ENCODE measurements at regions not wholly inside any gene's neighbourhood (a gene's known extent, or its start where the extent isn't known, plus 50 kb on each side); places are given as distances from the start of the nearest gene placed in this dataset.
A peak's percentile ranks its signal among the peaks of the same experiment; 100 is the strongest.

DNA sequence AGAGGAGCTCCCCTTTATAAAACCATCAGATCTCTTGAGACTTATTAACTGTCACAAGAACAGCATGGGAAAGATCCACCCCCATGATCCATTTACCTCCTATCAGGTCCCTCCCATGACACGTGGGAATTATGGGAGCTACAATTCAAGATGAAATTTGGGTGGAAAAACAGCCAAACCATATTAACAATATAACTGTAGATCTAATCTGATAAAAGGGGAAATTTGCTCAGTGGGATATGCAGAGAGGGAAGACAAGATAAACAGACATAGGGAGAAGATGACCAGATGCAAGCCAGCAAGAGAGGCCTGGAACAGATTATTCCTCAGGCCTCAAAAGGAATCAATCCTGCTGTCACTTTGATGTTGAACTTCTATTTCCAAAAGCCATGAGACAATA, 841.5 kb downstream of the LRRIQ3 start:
- Histone ChIP-seq H3K27me3 (ENCODE audit: insufficient read depth, low read length, poor library complexity) (no peaks in the 10 kb centered on the region), H3K36me3 (ENCODE audit: control insufficient read depth, insufficient read depth, low read length) (no peaks in the 10 kb centered on the region), H3K23ac (ENCODE audit: low read length) (no peak overlapping the region), H3K18ac (ENCODE audit: low read length) (no peak overlapping the region), H3K4me3 (ENCODE audit: low read length) (no peak overlapping the region), H3K27ac (ENCODE audit: low read depth, low read length) (no peak overlapping the region), H3K4me2 (ENCODE audit: low read length) (no peak overlapping the region), H3K9ac (ENCODE audit: low read length) (no peak overlapping the region), H2BK15ac (replicated peaks; ENCODE audit: low read depth) (no peak overlapping the region), H2BK5ac (ENCODE audit: low read length) (no peak overlapping the region), H3K4me1 (ENCODE audit: control insufficient read depth, low read depth, low read length) (no peaks in the 10 kb centered on the region), H3K79me1 (ENCODE audit: low read length) (no peaks in the 10 kb centered on the region), H2BK120ac (ENCODE audit: low read depth, low read length) (no peak overlapping the region), H3K4ac (ENCODE audit: low read depth, low read length) (no peak overlapping the region), H2AK5ac (ENCODE audit: low read length) (no peak overlapping the region), H4K8ac (ENCODE audit: low read depth, low read length) (no peak overlapping the region), H3K56ac (ENCODE audit: low read length) (no peak overlapping the region), H4K5ac (ENCODE audit: low read length) (no peak overlapping the region), H3K79me2 (ENCODE audit: control insufficient read depth, insufficient read depth, low read length) (no peaks in the 10 kb centered on the region)
- no CpG with 5 or more reads among the region's 1 CpG for WGBS (ENCODE audit: extremely low coverage, insufficient coverage, low lambda C conversion rate)
- DNase-seq = no peak

- no peaks in the 10 kb centered on the region for H3K27me3 ChIP-seq (ENCODE audit: insufficient read depth, low read length, poor library complexity)
- WGBS (ENCODE audit: extremely low coverage, insufficient coverage, low lambda C conversion rate) = no CpG with 5 or more reads among the region's 3 CpGs
- no peaks in the 10 kb centered on the region for H3K79me2 ChIP-seq (ENCODE audit: control insufficient read depth, insufficient read depth, low read length)
- DNase-seq = no peak
- H3K56ac ChIP-seq (ENCODE audit: low read length) = no peak overlapping the region
- no peak overlapping the region for H2BK5ac ChIP-seq (ENCODE audit: low read length)
- H2AK5ac ChIP-seq (ENCODE audit: low read length) = no peak overlapping the region
- H2BK120ac ChIP-seq (ENCODE audit: low read depth, low read length) = no peak overlapping the region
- H3K4me3 ChIP-seq (ENCODE audit: low read length) = no peak overlapping the region
- H3K27ac ChIP-seq (ENCODE audit: low read depth, low read length) = no peak overlapping the region
- no peak overlapping the region for H4K8ac ChIP-seq (ENCODE audit: low read depth, low read length)
- no peak overlapping the region for H3K9ac ChIP-seq (ENCODE audit: low read length)
- no peak overlapping the region for H2BK15ac ChIP-seq (replicated peaks; ENCODE audit: low read depth)
- H3K4ac ChIP-seq (ENCODE audit: low read depth, low read length) = no peak overlapping the region
- H4K5ac ChIP-seq (ENCODE audit: low read length) = no peak overlapping the region
- no peak overlapping the region for H3K18ac ChIP-seq (ENCODE audit: low read length)
- no peaks in the 10 kb centered on the region for H3K79me1 ChIP-seq (ENCODE audit: low read length)
- H3K4me2 ChIP-seq (ENCODE audit: low read length) = no peak overlapping the region
- no peaks in the 10 kb centered on the region for H3K4me1 ChIP-seq (ENCODE audit: control insufficient read depth, low read depth, low read length)
- no peaks in the 10 kb centered on the region for H3K36me3 ChIP-seq (ENCODE audit: control insufficient read depth, insufficient read depth, low read length)
- no peak overlapping the region for H3K23ac ChIP-seq (ENCODE audit: low read length)
These were observed 854.0 kb downstream of the LRRIQ3 start for GRCh38 chr1:73343947-73344346.

GRCh38 chr1:73333847-73334503, 864.0 kb downstream of the LRRIQ3 start:
- Histone ChIP-seq H2BK120ac (ENCODE audit: low read depth, low read length) (no peak overlapping the region), H3K9ac (ENCODE audit: low read length) (no peak overlapping the region), H2BK5ac (ENCODE audit: low read length) (no peak overlapping the region), H3K4me1 (ENCODE audit: control insufficient read depth, low read depth, low read length) (no peaks in the 10 kb centered on the region), H3K79me1 (ENCODE audit: low read length) (no peaks in the 10 kb centered on the region), H4K8ac (ENCODE audit: low read depth, low read length) (no peak overlapping the region), H3K23ac (ENCODE audit: low read length) (no peak overlapping the region), H3K79me2 (ENCODE audit: control insufficient read depth, insufficient read depth, low read length) (no peaks in the 10 kb centered on the region), H3K56ac (ENCODE audit: low read length) (no peak overlapping the region), H3K27me3 (ENCODE audit: insufficient read depth, low read length, poor library complexity) (no peaks in the 10 kb centered on the region), H3K4me2 (ENCODE audit: low read length) (no peak overlapping the region), H3K18ac (ENCODE audit: low read length) (no peak overlapping the region), H2AK5ac (ENCODE audit: low read length) (no peak overlapping the region), H2BK15ac (replicated peaks; ENCODE audit: low read depth) (no peak overlapping the region), H3K4ac (ENCODE audit: low read depth, low read length) (no peak overlapping the region), H4K5ac (ENCODE audit: low read length) (no peak overlapping the region), H3K4me3 (ENCODE audit: low read length) (no peak overlapping the region), H3K36me3 (ENCODE audit: control insufficient read depth, insufficient read depth, low read length) (no peaks in the 10 kb centered on the region), H3K27ac (ENCODE audit: low read depth, low read length) (no peak overlapping the region)
- no peak for DNase-seq
- no CpG with 5 or more reads among the region's 1 CpG for WGBS (ENCODE audit: extremely low coverage, insufficient coverage, low lambda C conversion rate)

DNA sequence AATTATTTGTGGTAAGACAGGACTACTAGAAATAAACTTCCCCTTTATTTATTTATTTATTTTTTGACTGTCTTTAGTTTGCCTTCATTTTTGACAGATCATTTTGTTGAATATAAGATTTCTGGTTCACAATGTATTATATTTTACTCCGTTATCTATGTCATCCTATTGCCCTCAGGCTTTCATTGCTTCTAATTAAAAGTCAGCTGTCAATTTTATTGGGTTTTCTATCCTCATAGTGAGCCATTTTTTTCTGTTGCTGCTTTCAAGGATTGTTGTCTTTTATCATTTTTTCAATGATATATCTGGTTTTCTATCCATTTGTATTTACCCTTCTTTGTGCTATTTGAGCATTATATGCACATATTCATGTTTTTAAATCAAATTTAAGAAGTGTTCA, 866.2 kb downstream of the LRRIQ3 start:
- no peak overlapping the region for H3K23ac ChIP-seq (ENCODE audit: low read length)
- peak; percentile 3 for DNase-seq
- no peaks in the 10 kb centered on the region for H3K4me1 ChIP-seq (ENCODE audit: control insufficient read depth, low read depth, low read length)
- H3K36me3 ChIP-seq (ENCODE audit: control insufficient read depth, insufficient read depth, low read length) = no peaks in the 10 kb centered on the region
- H4K5ac ChIP-seq (ENCODE audit: low read length) = no peak overlapping the region
- no peak overlapping the region for H3K4me3 ChIP-seq (ENCODE audit: low read length)
- H3K79me2 ChIP-seq (ENCODE audit: control insufficient read depth, insufficient read depth, low read length) = no peaks in the 10 kb centered on the region
- H3K18ac ChIP-seq (ENCODE audit: low read length) = no peak overlapping the region
- no peak overlapping the region for H2BK15ac ChIP-seq (replicated peaks; ENCODE audit: low read depth)
- no peak overlapping the region for H2AK5ac ChIP-seq (ENCODE audit: low read length)
- H2BK5ac ChIP-seq (ENCODE audit: low read length) = no peak overlapping the region
- no peak overlapping the region for H3K4ac ChIP-seq (ENCODE audit: low read depth, low read length)
- H3K27me3 ChIP-seq (ENCODE audit: insufficient read depth, low read length, poor library complexity) = no peaks in the 10 kb centered on the region
- no CpG with 5 or more reads among the region's 1 CpG for whole genome bisulfite sequencing (ENCODE audit: extremely low coverage, insufficient coverage, low lambda C conversion rate)
- H3K9ac ChIP-seq (ENCODE audit: low read length) = no peak overlapping the region
- H2BK120ac ChIP-seq (ENCODE audit: low read depth, low read length) = no peak overlapping the region
- no peak overlapping the region for H4K8ac ChIP-seq (ENCODE audit: low read depth, low read length)
- H3K56ac ChIP-seq (ENCODE audit: low read length) = no peak overlapping the region
- H3K27ac ChIP-seq (ENCODE audit: low read depth, low read length) = no peak overlapping the region
- no peak overlapping the region for H3K4me2 ChIP-seq (ENCODE audit: low read length)
- no peaks in the 10 kb centered on the region for H3K79me1 ChIP-seq (ENCODE audit: low read length)

GRCh38 chr1:73327998-73328397, 870.0 kb downstream of the LRRIQ3 start:
- no peaks in the 10 kb centered on the region for H3K79me1 ChIP-seq (ENCODE audit: low read length)
- H3K4me1 ChIP-seq (ENCODE audit: control insufficient read depth, low read depth, low read length) = no peaks in the 10 kb centered on the region
- no peak overlapping the region for H3K27ac ChIP-seq (ENCODE audit: low read depth, low read length)
- no peak overlapping the region for H3K56ac ChIP-seq (ENCODE audit: low read length)
- H3K4me2 ChIP-seq (ENCODE audit: low read length) = no peak overlapping the region
- no peak overlapping the region for H3K23ac ChIP-seq (ENCODE audit: low read length)
- no peak overlapping the region for H3K18ac ChIP-seq (ENCODE audit: low read length)
- H2AK5ac ChIP-seq (ENCODE audit: low read length) = no peak overlapping the region
- H4K5ac ChIP-seq (ENCODE audit: low read length) = no peak overlapping the region
- H4K8ac ChIP-seq (ENCODE audit: low read depth, low read length) = no peak overlapping the region
- WGBS (ENCODE audit: extremely low coverage, insufficient coverage, low lambda C conversion rate) = no CpG with 5 or more reads among the region's 3 CpGs
- no peaks in the 10 kb centered on the region for H3K36me3 ChIP-seq (ENCODE audit: control insufficient read depth, insufficient read depth, low read length)
- no peak for DNase-seq
- no peak overlapping the region for H3K4ac ChIP-seq (ENCODE audit: low read depth, low read length)
- no peak overlapping the region for H3K9ac ChIP-seq (ENCODE audit: low read length)
- H3K4me3 ChIP-seq (ENCODE audit: low read length) = no peak overlapping the region
- no peak overlapping the region for H2BK5ac ChIP-seq (ENCODE audit: low read length)
- H3K79me2 ChIP-seq (ENCODE audit: control insufficient read depth, insufficient read depth, low read length) = no peaks in the 10 kb centered on the region
- H2BK15ac ChIP-seq (replicated peaks; ENCODE audit: low read depth) = no peak overlapping the region
- no peaks in the 10 kb centered on the region for H3K27me3 ChIP-seq (ENCODE audit: insufficient read depth, low read length, poor library complexity)
- H2BK120ac ChIP-seq (ENCODE audit: low read depth, low read length) = no peak overlapping the region

DNA sequence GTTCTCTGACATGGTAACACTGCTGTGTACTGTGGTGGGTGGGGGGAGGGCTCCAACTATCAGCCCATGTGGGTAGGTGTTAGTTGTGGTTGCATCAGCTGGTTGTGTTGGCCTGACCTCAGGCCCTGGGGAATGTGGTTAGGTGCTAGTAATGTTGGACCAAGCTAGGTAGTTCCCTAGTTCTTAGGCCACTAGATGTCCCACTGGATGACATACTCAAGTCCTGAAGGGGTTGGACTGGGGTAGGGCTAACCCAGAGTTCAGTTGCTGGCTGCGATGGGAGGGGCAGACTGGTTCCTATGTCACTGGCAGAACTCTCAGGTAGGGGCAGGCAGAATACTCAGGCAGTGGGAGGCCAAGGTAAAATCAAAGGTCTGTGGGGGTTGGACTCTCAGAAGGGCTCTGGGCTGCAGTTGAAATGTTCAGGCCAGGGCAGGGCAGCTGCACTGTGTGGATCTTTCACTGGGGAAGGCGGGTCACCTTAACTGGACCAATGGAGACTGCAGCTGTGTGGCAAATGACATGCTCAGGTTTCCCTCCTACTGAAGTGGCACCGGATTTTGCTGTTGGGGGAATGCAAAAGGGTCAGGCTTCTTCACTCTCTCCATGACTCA, 870.7 kb downstream of the LRRIQ3 start:
- Histone ChIP-seq H3K79me1 (ENCODE audit: low read length) (no peaks in the 10 kb centered on the region), H2BK120ac (ENCODE audit: low read depth, low read length) (no peak overlapping the region), H3K27ac (ENCODE audit: low read depth, low read length) (no peak overlapping the region), H3K4me3 (ENCODE audit: low read length) (no peak overlapping the region), H4K5ac (ENCODE audit: low read length) (no peak overlapping the region), H3K4me1 (ENCODE audit: control insufficient read depth, low read depth, low read length) (no peaks in the 10 kb centered on the region), H3K4me2 (ENCODE audit: low read length) (no peak overlapping the region), H3K36me3 (ENCODE audit: control insufficient read depth, insufficient read depth, low read length) (no peaks in the 10 kb centered on the region), H3K79me2 (ENCODE audit: control insufficient read depth, insufficient read depth, low read length) (no peaks in the 10 kb centered on the region), H2BK5ac (ENCODE audit: low read length) (no peak overlapping the region), H3K27me3 (ENCODE audit: insufficient read depth, low read length, poor library complexity) (no peaks in the 10 kb centered on the region), H3K56ac (ENCODE audit: low read length) (no peak overlapping the region), H3K9ac (ENCODE audit: low read length) (no peak overlapping the region), H4K8ac (ENCODE audit: low read depth, low read length) (no peak overlapping the region), H3K23ac (ENCODE audit: low read length) (no peak overlapping the region), H3K4ac (ENCODE audit: low read depth, low read length) (no peak overlapping the region), H2AK5ac (ENCODE audit: low read length) (no peak overlapping the region), H2BK15ac (replicated peaks; ENCODE audit: low read depth) (no peak overlapping the region), H3K18ac (ENCODE audit: low read length) (no peak overlapping the region)
- peak; percentile 73 for DNase-seq
- WGBS (ENCODE audit: extremely low coverage, insufficient coverage, low lambda C conversion rate) = no CpG with 5 or more reads among the region's 3 CpGs

Data from mesendoderm (in vitro differentiated cells).